ENCODE measurements at regions not wholly inside any gene's neighbourhood (a gene's known extent, or its start where the extent isn't known, plus 50 kb on each side); places are given as distances from the start of the nearest gene placed in this dataset.

- intact Hi-C loops (cut with DNase I, micrococcal nuclease) = no loop called here
- no peak overlapping the region for H3K27ac Mint-ChIP-seq
- H3K27me3 Mint-ChIP-seq = no peaks in the 10 kb centered on the region
- no peaks in the 10 kb centered on the region for H3K27me3 ChIP-seq (ENCODE audit: control insufficient read depth in 1 of 2, insufficient read depth in 2 of 2, low read length in 2 of 2)
- ATAC-seq (ENCODE audit: poor library complexity) (no peak), DNase-seq (no peak)
- H3K4me1 Mint-ChIP-seq (ENCODE audit: low read depth) = peaks cover 28% of the 10 kb centered on the region
- TF ChIP-seq CTCF (IDR thresholded peaks at IDR 0.05) = no peak
- H3K4me3 Mint-ChIP-seq = no peak overlapping the region
- no peaks in the 10 kb centered on the region for H3K9me3 Mint-ChIP-seq
- H3K9me3 ChIP-seq (ENCODE audit: control insufficient read depth in 1 of 2, insufficient read depth in 1 of 2, low read length in 2 of 2) = no peaks in the 10 kb centered on the region
- no peak overlapping the region for H3K4me3 ChIP-seq (ENCODE audit: low read length)
- H3K27ac ChIP-seq (ENCODE audit: low read depth in 1 of 2, low read length in 2 of 2) = no peak overlapping the region
- no peaks in the 10 kb centered on the region for H3K36me3 Mint-ChIP-seq (ENCODE audit: low read depth)
- ChIA-PET CTCF (no interaction called here), POLR2A (interaction anchor here (1.6 to 4.5 kb wide), 2 partner anchors 12 to 13 kb away, joined by 6 to 64 read pairs; no protein-coding TSS in a partner anchor)
- H3K36me3 ChIP-seq (ENCODE audit: insufficient read depth, low read length) = no peaks in the 10 kb centered on the region
- peaks cover 14% of the 10 kb centered on the region for H3K4me1 ChIP-seq (ENCODE audit: insufficient read depth, low read length)
These were observed 171.5 kb downstream of the KATNAL1 start for GRCh38 chr13:30135868-30136267.

GRCh38 chr13:30135351-30135750 lies 172.0 kb downstream of the KATNAL1 start:
- DNase-seq (no peak), ATAC-seq (ENCODE audit: poor library complexity) (no peak)
- H3K4me1 ChIP-seq (ENCODE audit: insufficient read depth, low read length) = peaks cover 13% of the 10 kb centered on the region
- no peaks in the 10 kb centered on the region for H3K9me3 Mint-ChIP-seq
- ChIA-PET CTCF (no interaction called here), POLR2A (interaction anchor here (4.5 kb wide), 1 partner anchor 14 kb away, joined by 64 read pairs; no protein-coding TSS in a partner anchor)
- no peaks in the 10 kb centered on the region for H3K9me3 ChIP-seq (ENCODE audit: control insufficient read depth in 1 of 2, insufficient read depth in 1 of 2, low read length in 2 of 2)
- no peak overlapping the region for H3K27ac Mint-ChIP-seq
- no peaks in the 10 kb centered on the region for H3K36me3 ChIP-seq (ENCODE audit: insufficient read depth, low read length)
- H3K4me3 ChIP-seq (ENCODE audit: low read length) = no peak overlapping the region
- no peaks in the 10 kb centered on the region for H3K27me3 Mint-ChIP-seq
- H3K36me3 Mint-ChIP-seq (ENCODE audit: low read depth) = no peaks in the 10 kb centered on the region
- H3K4me3 Mint-ChIP-seq = no peak overlapping the region
- TF ChIP-seq CTCF (IDR thresholded peaks at IDR 0.05) = no peak
- peaks cover 27% of the 10 kb centered on the region for H3K4me1 Mint-ChIP-seq (ENCODE audit: low read depth)
- no peak overlapping the region for H3K27ac ChIP-seq (ENCODE audit: low read depth in 1 of 2, low read length in 2 of 2)
- intact Hi-C loops (cut with DNase I, micrococcal nuclease) = no loop called here
- no peaks in the 10 kb centered on the region for H3K27me3 ChIP-seq (ENCODE audit: control insufficient read depth in 1 of 2, insufficient read depth in 2 of 2, low read length in 2 of 2)

GRCh38 chr13:30134578-30134977 lies 172.8 kb downstream of the KATNAL1 start:
- Mint-ChIP-seq H3K4me3 (no peak overlapping the region), H3K36me3 (ENCODE audit: low read depth) (no peaks in the 10 kb centered on the region), H3K4me1 (ENCODE audit: low read depth) (peaks cover 20% of the 10 kb centered on the region), H3K27ac (no peak overlapping the region), H3K27me3 (no peaks in the 10 kb centered on the region), H3K9me3 (no peaks in the 10 kb centered on the region)
- Histone ChIP-seq H3K27me3 (ENCODE audit: control insufficient read depth in 1 of 2, insufficient read depth in 2 of 2, low read length in 2 of 2) (no peaks in the 10 kb centered on the region), H3K36me3 (ENCODE audit: insufficient read depth, low read length) (no peaks in the 10 kb centered on the region), H3K4me3 (ENCODE audit: low read length) (no peak overlapping the region), H3K4me1 (ENCODE audit: insufficient read depth, low read length) (peaks cover 13% of the 10 kb centered on the region), H3K27ac (ENCODE audit: low read depth in 1 of 2, low read length in 2 of 2) (no peak overlapping the region), H3K9me3 (ENCODE audit: control insufficient read depth in 1 of 2, insufficient read depth in 1 of 2, low read length in 2 of 2) (no peaks in the 10 kb centered on the region)
- ChIA-PET POLR2A (interaction anchor here (3.9 to 4.5 kb wide), 2 partner anchors 15 to 23 kb away, joined by 34 to 64 read pairs; no protein-coding TSS in a partner anchor), CTCF (interaction anchor here (5.0 kb wide), 1 partner anchor 20 kb away, joined by 42 read pairs; no protein-coding TSS in a partner anchor)
- TF ChIP-seq CTCF (IDR thresholded peaks at IDR 0.05) = no peak
- intact Hi-C loops (cut with DNase I, micrococcal nuclease) = loop anchor here (5.0 kb wide), 4 partner anchors 168 to 433 kb away; no protein-coding TSS in a partner anchor
- no peak for DNase-seq
- ATAC-seq (ENCODE audit: poor library complexity) = no peak
